T-helper 2 cell (primary cell): ENCODE measurements at regions not wholly inside any gene's neighbourhood (a gene's known extent, or its start where the extent isn't known, plus 50 kb on each side); places are given as distances from the start of the nearest gene placed in this dataset.

Source experiments
- DNase-seq, 5 experiments: peaks; one replicate each; pipeline versions ENCODE4 v3.0.0 to v3.0.0-alpha.2; 2012 to 2022

- DNase-seq: no peak
Observed at GRCh38 chr9:12163723-12164458, 529.3 kb upstream of the TYRP1 start.

- no peak for DNase-seq
Observed at GRCh38 chr9:12166518-12166917, 526.7 kb upstream of the TYRP1 start.

- DNase-seq: no peak
Observed at GRCh38 chr9:12170456-12170855, 522.7 kb upstream of the TYRP1 start.

- DNase-seq: no peak
Observed at GRCh38 chr9:12178634-12179033, 514.6 kb upstream of the TYRP1 start.

- DNase-seq: no peak
Observed at GRCh38 chr9:12182806-12183205, 510.4 kb upstream of the TYRP1 start.

- DNase-seq: no peak
Observed at GRCh38 chr9:12183321-12183720, 509.9 kb upstream of the TYRP1 start.

GRCh38 chr9:12185856-12186255 is 507.3 kb upstream of the TYRP1 start:
- no peak for DNase-seq

- DNase-seq: no peak
Observed at GRCh38 chr9:12191630-12192029, 501.6 kb upstream of the TYRP1 start.

- DNase-seq: no peak
Observed at GRCh38 chr9:12194731-12195130, 498.5 kb upstream of the TYRP1 start.

GRCh38 chr9:12195456-12195855 is 497.7 kb upstream of the TYRP1 start:
- DNase-seq: no peak

GRCh38 chr9:12204512-12204911 is 488.7 kb upstream of the TYRP1 start:
- no peak for DNase-seq

GRCh38 chr9:12212860-12213259 is 480.3 kb upstream of the TYRP1 start:
- no peak for DNase-seq

GRCh38 chr9:12221470-12221869 is 471.7 kb upstream of the TYRP1 start:
- DNase-seq: no peak

- no peak for DNase-seq
Observed at GRCh38 chr9:12224449-12224848, 468.7 kb upstream of the TYRP1 start.

- DNase-seq: peak in 1 of 5 experiments; percentile 3
Observed at GRCh38 chr9:12230708-12231107, 462.5 kb upstream of the TYRP1 start.

- no peak for DNase-seq
Observed at GRCh38 chr9:12231832-12232231, 461.4 kb upstream of the TYRP1 start.

GRCh38 chr9:12232836-12233235 is 460.3 kb upstream of the TYRP1 start:
- DNase-seq: no peak

- DNase-seq: no peak
Observed at GRCh38 chr9:12253941-12254340, 439.2 kb upstream of the TYRP1 start.

GRCh38 chr9:12266758-12267157 is 426.4 kb upstream of the TYRP1 start:
- no peak for DNase-seq

- DNase-seq: no peak
Observed at GRCh38 chr9:12271421-12271891, 421.7 kb upstream of the TYRP1 start.

GRCh38 chr9:12272471-12273120 is 420.6 kb upstream of the TYRP1 start:
- DNase-seq: no peak

GRCh38 chr9:12274577-12274976 is 418.6 kb upstream of the TYRP1 start:
- DNase-seq: no peak

- DNase-seq: no peak
Observed at GRCh38 chr9:12276505-12276904, 416.7 kb upstream of the TYRP1 start.

- DNase-seq: no peak
Observed at GRCh38 chr9:12289711-12290110, 403.5 kb upstream of the TYRP1 start.
